ENCODE measurements at regions not wholly inside any gene's neighbourhood (a gene's known extent, or its start where the extent isn't known, plus 50 kb on each side); places are given as distances from the start of the nearest gene placed in this dataset.
"Not testable (repeated sequence)": the region's sequence is repeated elsewhere in the genome, so short reads cannot be mapped to it uniquely, and the experiment has no call there.

- no peak for DNase-seq (ENCODE audit: low read depth)
These were observed 113.7 kb upstream of the RUNX1 start for GRCh38 chr21:35162831-35163230.

GRCh38 chr21:35159881-35160280 lies 110.8 kb upstream of the RUNX1 start:
- no peak for DNase-seq (ENCODE audit: low read depth)

GRCh38 chr21:35157374-35157773 lies 108.3 kb upstream of the RUNX1 start:
- DNase-seq (ENCODE audit: low read depth), result not testable (repeated sequence)

- DNase-seq (ENCODE audit: low read depth), result no peak
These were observed 107.5 kb upstream of the RUNX1 start for GRCh38 chr21:35156293-35157278.

GRCh38 chr21:35154788-35155187 lies 105.7 kb upstream of the RUNX1 start:
- no peak for DNase-seq (ENCODE audit: low read depth)

- DNase-seq (ENCODE audit: low read depth), result no peak
These were observed 104.6 kb upstream of the RUNX1 start for GRCh38 chr21:35153671-35154070.

GRCh38 chr21:35150562-35151226 lies 101.6 kb upstream of the RUNX1 start:
- no peak for DNase-seq (ENCODE audit: low read depth)

GRCh38 chr21:35149698-35150097 lies 100.6 kb upstream of the RUNX1 start:
- no peak for DNase-seq (ENCODE audit: low read depth)

GRCh38 chr21:35147439-35147838 lies 98.3 kb upstream of the RUNX1 start:
- no peak for DNase-seq (ENCODE audit: low read depth)

GRCh38 chr21:35145626-35146233 lies 96.6 kb upstream of the RUNX1 start:
- no peak for DNase-seq (ENCODE audit: low read depth)

- DNase-seq (ENCODE audit: low read depth), result no peak
These were observed 95.9 kb upstream of the RUNX1 start for GRCh38 chr21:35144978-35145377.

- no peak for DNase-seq (ENCODE audit: low read depth)
These were observed 93.1 kb upstream of the RUNX1 start for GRCh38 chr21:35142036-35142815.

GRCh38 chr21:35139382-35139715 lies 90.2 kb upstream of the RUNX1 start:
- DNase-seq (ENCODE audit: low read depth), result no peak

GRCh38 chr21:35138665-35139381 lies 89.7 kb upstream of the RUNX1 start:
- no peak for DNase-seq (ENCODE audit: low read depth)

- no peak for DNase-seq (ENCODE audit: low read depth)
These were observed 87.6 kb upstream of the RUNX1 start for GRCh38 chr21:35136586-35137219.

GRCh38 chr21:35136106-35136505 lies 87.0 kb upstream of the RUNX1 start:
- DNase-seq (ENCODE audit: low read depth), result no peak

GRCh38 chr21:35135481-35135880 lies 86.4 kb upstream of the RUNX1 start:
- DNase-seq (ENCODE audit: low read depth), result no peak

GRCh38 chr21:35134309-35134708 lies 85.2 kb upstream of the RUNX1 start:
- DNase-seq (ENCODE audit: low read depth), result no peak

GRCh38 chr21:35128536-35128935 lies 79.4 kb upstream of the RUNX1 start:
- no peak for DNase-seq (ENCODE audit: low read depth)

GRCh38 chr21:35127851-35128250 lies 78.7 kb upstream of the RUNX1 start:
- no peak for DNase-seq (ENCODE audit: low read depth)

- DNase-seq (ENCODE audit: low read depth), result no peak
These were observed 77.9 kb upstream of the RUNX1 start for GRCh38 chr21:35127026-35127425.
